HepG2 (cell line): ENCODE measurements at regions not wholly inside any gene's neighbourhood (a gene's known extent, or its start where the extent isn't known, plus 50 kb on each side); places are given as distances from the start of the nearest gene placed in this dataset.

Source experiments
- ATAC-seq: fragments of 200-7000 bp; cut with Tn5 transposase; 3 replicates; pipeline ENCODE4 v1.9.1; 2020; ENCODE audit warnings: mild to moderate bottlenecking, moderate library complexity
- BruUV-seq: library from RNA; stranded (reverse); fragments of 400-500 nt; replicated peaks from 2 replicates; lab custom pipeline; 2021; lab: Mats Ljungman, UMichigan
- CTCF ChIA-PET: fragments of 300-600 bp; formaldehyde crosslinking; extraction: SDS; loops from one replicate; lab custom pipeline; 2021; ENCODE audit warnings: low total read pairs, inconsistent platforms, low intra/inter-chr PET ratio; lab: Yijun Ruan, JAX
- POLR2A ChIA-PET: fragments of 350-600 bp; sonication (Branson Sonifier 250); formaldehyde crosslinking; loops from one replicate; lab custom pipeline; 2020; ENCODE audit warnings: antibody characterized with exemption, inconsistent platforms; lab: Yijun Ruan, JAX
- DNase-seq: peaks from one replicate; pipeline ENCODE4 v3.0.0-alpha.2; 2015; ENCODE audit warnings: low spot score
- FAIRE-seq: peaks from 3 replicates; lab custom pipeline; 2011; peaks lifted over from hg19 to GRCh38; lab: Jason Lieb, UNC
- H2AFZ ChIP-seq: one replicate; pipeline ENCODE4 v1.6.1; 2011; ENCODE audit warnings: low read length, inconsistent platforms
- H3K27ac ChIP-seq: fragments of 300-600 bp; 3 replicates; pipeline ENCODE4 v1.8.0; 2011; ENCODE audit warnings: mixed run types, mild to moderate bottlenecking, mixed read lengths, low read length, inconsistent platforms; ENCODE audit not compliant: insufficient read depth; ENCODE audit errors: extremely low read length
- H3K27me3 ChIP-seq, 2 experiments: fragments of 200-600 bp in 1 of 2; 2 replicates in 1 of 2; 3 replicates in 1 of 2; pipeline versions ENCODE4 v1.6.0 to v1.8.0; 2011; ENCODE audit warnings: low read length in 2 of 2, mild to moderate bottlenecking in 2 of 2, moderate library complexity in 2 of 2, inconsistent platforms in 1 of 2; ENCODE audit not compliant: insufficient read depth in 2 of 2, control insufficient read depth in 1 of 2
- H3K36me3 ChIP-seq, 2 experiments: fragments of 200-600 bp in 1 of 2; replicated peaks in 1 of 2; 2 replicates in 1 of 2; 3 replicates in 1 of 2; pipeline versions ENCODE4 v1.5.1 to v1.8.0; 2011; ENCODE audit warnings: low read length in 2 of 2, inconsistent platforms in 1 of 2; ENCODE audit not compliant: insufficient read depth in 2 of 2, control insufficient read depth in 1 of 2
- H3K4me1 ChIP-seq: 2 replicates; pipeline ENCODE4 v1.5.1; 2012; ENCODE audit warnings: low read length, inconsistent platforms; ENCODE audit not compliant: insufficient read depth
- H3K4me2 ChIP-seq: 2 replicates; pipeline ENCODE4 v1.6.0; 2011; ENCODE audit warnings: low read depth, low read length, inconsistent platforms
- H3K4me3 ChIP-seq, 3 experiments: fragments of 200-600 bp in 1 of 3; sonication (generic), shearing (Covaris generic) in 1 of 3; replicated peaks in 1 of 3; 2 replicates each; pipeline ENCODE4 v1.5.1; 2011 to 2016; ENCODE audit warnings: low read length in 3 of 3, inconsistent platforms in 2 of 3, low read depth in 2 of 3, mild to moderate bottlenecking in 2 of 3, control low read depth in 1 of 3, mixed read lengths in 1 of 3; ENCODE audit not compliant: insufficient read depth in 1 of 3
- H3K79me2 ChIP-seq: one replicate; pipeline ENCODE4 v1.6.1; 2011; ENCODE audit warnings: low read length, inconsistent platforms; ENCODE audit not compliant: insufficient read depth
- H3K9ac ChIP-seq: 2 replicates; pipeline ENCODE4 v1.6.0; 2011; ENCODE audit warnings: mild to moderate bottlenecking, low read depth, low read length, inconsistent platforms; ENCODE audit not compliant: insufficient read depth
- H3K9me3 ChIP-seq: 2 replicates; pipeline ENCODE4 v1.5.1; 2012; ENCODE audit warnings: mild to moderate bottlenecking, low read length
- H4K20me1 ChIP-seq: 2 replicates; pipeline ENCODE4 v1.6.0; 2011; ENCODE audit warnings: inconsistent platforms, mild to moderate bottlenecking, low read length, moderate library complexity; ENCODE audit not compliant: insufficient read depth
- AGO1 ChIP-seq: fragments of 200-400 bp; formaldehyde crosslinking; IDR thresholded peaks from 2 replicates; pipeline ENCODE4 v1.6.1; 2017; ENCODE audit warnings: mild to moderate bottlenecking, low read depth, low read length, moderate library complexity; ENCODE audit not compliant: poor library complexity, severe bottlenecking
- DMAP1 ChIP-seq: IDR thresholded peaks from 2 replicates; pipeline ENCODE4 v1.6.1; 2016
- SRSF9 ChIP-seq: fragments of 200-400 bp; formaldehyde crosslinking; IDR thresholded peaks from 2 replicates; pipeline ENCODE4 v1.6.1; 2018; ENCODE audit warnings: borderline replicate concordance, mild to moderate bottlenecking, low read depth, low read length; ENCODE audit not compliant: insufficient read depth, poor library complexity, severe bottlenecking
- ZEB1 ChIP-seq: IDR thresholded peaks from 2 replicates; pipeline ENCODE4 v1.6.1; 2012; ENCODE audit warnings: mild to moderate bottlenecking, low read depth, inconsistent platforms; ENCODE audit not compliant: insufficient replicate concordance
- WGBS: methylation state at CpG from one replicate; pipeline ENCODE4 v1.1.6; 2017; ENCODE audit warnings: low lambda C conversion rate; 5-methylcytosine and 5-hydroxymethylcytosine counted together
- in situ Hi-C: cut with HindIII; loops from 2 replicates; pipeline ENCODE4 v1.10.0; 2017; ENCODE audit warnings: low pct_unique_long_range_greater_than_20kb; ENCODE audit not compliant: extremely low pct_ligation_motif_present
- intact Hi-C: fragments of 100-400 bp; cut with micrococcal nuclease; formaldehyde crosslinking; loops from one replicate; pipeline ENCODE4 v1.10.0; 2022; ENCODE audit not compliant: unreplicated experiment

DNA sequence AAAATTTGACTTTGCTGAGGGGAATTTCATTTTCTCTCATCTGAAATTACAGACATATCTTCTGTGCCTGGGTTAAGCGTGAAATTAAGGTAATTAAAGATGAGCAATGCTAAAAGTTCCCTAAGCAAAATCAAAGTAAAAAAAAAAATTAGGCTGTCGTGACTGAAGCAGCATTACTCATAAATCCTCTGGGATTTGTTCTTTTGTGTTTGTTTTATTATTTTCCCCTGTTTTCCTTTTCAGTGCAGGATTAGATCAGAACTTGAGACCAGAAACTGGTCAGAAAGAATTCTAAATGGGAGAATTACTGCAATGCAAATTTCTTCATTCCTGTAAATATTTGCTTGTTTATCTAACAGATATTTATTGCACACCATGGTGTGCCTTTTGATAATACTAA is 141.4 kb upstream of the BET1 start:
- no peaks in the 10 kb centered on the region for H4K20me1 ChIP-seq
- CTCF ChIA-PET: no interaction called here
- FAIRE-seq: no peak

DNA sequence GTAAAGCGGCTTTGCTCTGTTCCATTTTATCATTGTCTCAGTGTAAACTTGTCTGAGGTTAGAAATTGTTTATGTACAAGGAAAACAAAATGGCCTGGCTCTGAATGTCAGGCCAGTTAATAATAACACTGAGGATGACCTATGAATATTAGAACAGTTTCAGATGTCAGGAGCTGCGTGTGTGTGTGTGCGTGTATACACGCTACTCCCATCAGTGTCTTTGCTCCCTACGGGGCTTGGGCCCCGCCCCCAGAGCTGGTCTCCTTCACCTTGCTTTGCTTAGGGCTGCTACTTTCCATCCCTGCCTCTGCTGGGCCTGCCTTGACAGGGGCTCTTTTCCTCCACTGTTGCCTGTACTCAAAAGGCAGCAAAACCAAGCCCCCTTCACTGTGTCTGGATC is 142.3 kb upstream of the BET1 start:
- no peaks in the 10 kb centered on the region for H3K9me3 ChIP-seq
- no peak for ATAC-seq
- H2AFZ ChIP-seq: no peak overlapping the region
- no peak for FAIRE-seq
- no peaks in the 10 kb centered on the region for H3K27me3 ChIP-seq
- H3K9ac ChIP-seq: no peak overlapping the region
- H3K79me2 ChIP-seq: no peaks in the 10 kb centered on the region
- intact Hi-C loops (no loop called here), in situ Hi-C loops (no loop called here)
- TF ChIP-seq ZEB1 (no peak), DMAP1 (no peak), SRSF9 (no peak)
- no peak overlapping the region for H3K27ac ChIP-seq
- H4K20me1 ChIP-seq: no peaks in the 10 kb centered on the region
- no TSS peak for BruUV-seq
- POLR2A ChIA-PET: no interaction called here
- no peaks in the 10 kb centered on the region for H3K4me1 ChIP-seq
- CTCF ChIA-PET: no interaction called here
- H3K4me3 ChIP-seq: no peak overlapping the region
- 10% methylated on average over 6 of the region's 6 CpGs for WGBS
- H3K4me2 ChIP-seq: no peak overlapping the region
- H3K36me3 ChIP-seq: no peaks in the 10 kb centered on the region
- DNase-seq: no peak

More for the DNA sequence above, 141.4 kb upstream of the BET1 start:
- WGBS: 9% methylated on average over 2 of the region's 2 CpGs
- POLR2A ChIA-PET: no interaction called here
- intact Hi-C loops (no loop called here), in situ Hi-C loops (no loop called here)
- no peak for TF ChIP-seq AGO1
- Histone ChIP-seq H3K27ac (no peak overlapping the region), H3K9ac (no peak overlapping the region), H3K4me2 (no peak overlapping the region), H3K9me3 (no peaks in the 10 kb centered on the region), H3K4me1 (no peaks in the 10 kb centered on the region), H3K4me3 (no peak overlapping the region), H3K79me2 (no peaks in the 10 kb centered on the region), H2AFZ (no peak overlapping the region), H3K27me3 (no peaks in the 10 kb centered on the region), H3K36me3 (no peaks in the 10 kb centered on the region)
- DNase-seq (no peak), ATAC-seq (no peak)
- no TSS peak for BruUV-seq
